ENCODE measurements at regions not wholly inside any gene's neighbourhood (a gene's known extent, or its start where the extent isn't known, plus 50 kb on each side); places are given as distances from the start of the nearest gene placed in this dataset.

DNA sequence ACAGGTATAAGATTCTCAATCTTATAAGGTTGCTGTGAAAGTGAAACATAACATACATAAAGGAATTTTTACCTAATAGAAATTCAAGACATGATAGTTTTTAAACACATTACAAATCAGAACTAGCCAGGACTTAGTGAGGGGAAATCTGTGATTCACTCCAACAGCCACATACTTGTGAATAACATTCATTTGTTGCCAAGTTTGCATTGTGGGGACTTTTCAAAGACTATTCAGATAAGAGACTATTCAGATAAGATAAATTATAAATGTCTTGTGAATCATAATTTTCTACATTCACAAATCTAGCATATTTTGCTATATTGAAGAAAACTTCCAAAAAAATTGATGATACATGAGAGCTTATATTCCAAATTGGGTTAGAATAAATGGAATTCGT, 345.3 kb upstream of the CDH20 start:
- Mint-ChIP-seq H3K36me3 (no peaks in the 10 kb centered on the region), H3K27me3 (ENCODE audit: low read depth in 3 of 3) (no peaks in the 10 kb centered on the region), H3K9me3 (peaks cover 0 to 13% (median 5%) of the 10 kb centered on the region in 7 donors), H3K27ac (no peak overlapping the region), H3K4me1 (no peaks in the 10 kb centered on the region), H3K4me3 (no peak overlapping the region)
- WGBS (ENCODE audit: insufficient coverage) = no CpG with 5 or more reads among the region's 1 CpG
- Histone ChIP-seq H3K4me1 (ENCODE audit: control insufficient read depth in 1 of 2, insufficient read depth in 2 of 2, low read length in 2 of 2) (no peaks in the 10 kb centered on the region), H4K20me1 (ENCODE audit: insufficient read depth, low read length) (no peaks in the 10 kb centered on the region), H2AFZ (ENCODE audit: insufficient read depth, low read depth, low read length, poor library complexity, severe bottlenecking) (no peak overlapping the region), H3K4me2 (replicated peaks; ENCODE audit: extremely low read depth, low read length, poor library complexity, severe bottlenecking) (no peak overlapping the region), H3K9me3 (replicated peaks in 1 of 2; ENCODE audit: control insufficient read depth in 1 of 2, insufficient read depth in 1 of 2, low read length in 2 of 2) (peaks cover 5 to 9% of the 10 kb centered on the region in 2 donors), H3K9ac (ENCODE audit: insufficient read depth, low read length, poor library complexity, severe bottlenecking) (no peak overlapping the region), H3K79me2 (ENCODE audit: insufficient read depth, low read length) (no peaks in the 10 kb centered on the region), H3K36me3 (replicated peaks in 1 of 2; ENCODE audit: control insufficient read depth in 1 of 2, insufficient read depth in 2 of 2, low read length in 2 of 2) (no peaks in the 10 kb centered on the region), H3K4me3 (replicated peaks in 1 of 3; ENCODE audit: low read depth in 2 of 3, low read length in 3 of 3) (no peak overlapping the region), H3K27me3 (ENCODE audit: control insufficient read depth in 2 of 2, insufficient read depth in 2 of 2, low read length in 2 of 2) (no peaks in the 10 kb centered on the region), H3K27ac (ENCODE audit: low read depth in 1 of 2, low read length in 2 of 2) (no peak overlapping the region)
- no peak for DNase-seq
- intact Hi-C loops (cut with micrococcal nuclease) = no loop called here
- TF ChIP-seq, protein P1, sequence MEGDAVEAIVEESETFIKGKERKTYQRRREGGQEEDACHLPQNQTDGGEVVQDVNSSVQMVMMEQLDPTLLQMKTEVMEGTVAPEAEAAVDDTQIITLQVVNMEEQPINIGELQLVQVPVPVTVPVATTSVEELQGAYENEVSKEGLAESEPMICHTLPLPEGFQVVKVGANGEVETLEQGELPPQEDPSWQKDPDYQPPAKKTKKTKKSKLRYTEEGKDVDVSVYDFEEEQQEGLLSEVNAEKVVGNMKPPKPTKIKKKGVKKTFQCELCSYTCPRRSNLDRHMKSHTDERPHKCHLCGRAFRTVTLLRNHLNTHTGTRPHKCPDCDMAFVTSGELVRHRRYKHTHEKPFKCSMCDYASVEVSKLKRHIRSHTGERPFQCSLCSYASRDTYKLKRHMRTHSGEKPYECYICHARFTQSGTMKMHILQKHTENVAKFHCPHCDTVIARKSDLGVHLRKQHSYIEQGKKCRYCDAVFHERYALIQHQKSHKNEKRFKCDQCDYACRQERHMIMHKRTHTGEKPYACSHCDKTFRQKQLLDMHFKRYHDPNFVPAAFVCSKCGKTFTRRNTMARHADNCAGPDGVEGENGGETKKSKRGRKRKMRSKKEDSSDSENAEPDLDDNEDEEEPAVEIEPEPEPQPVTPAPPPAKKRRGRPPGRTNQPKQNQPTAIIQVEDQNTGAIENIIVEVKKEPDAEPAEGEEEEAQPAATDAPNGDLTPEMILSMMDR (IDR thresholded peaks at IDR 0.05) = no peak

DNA sequence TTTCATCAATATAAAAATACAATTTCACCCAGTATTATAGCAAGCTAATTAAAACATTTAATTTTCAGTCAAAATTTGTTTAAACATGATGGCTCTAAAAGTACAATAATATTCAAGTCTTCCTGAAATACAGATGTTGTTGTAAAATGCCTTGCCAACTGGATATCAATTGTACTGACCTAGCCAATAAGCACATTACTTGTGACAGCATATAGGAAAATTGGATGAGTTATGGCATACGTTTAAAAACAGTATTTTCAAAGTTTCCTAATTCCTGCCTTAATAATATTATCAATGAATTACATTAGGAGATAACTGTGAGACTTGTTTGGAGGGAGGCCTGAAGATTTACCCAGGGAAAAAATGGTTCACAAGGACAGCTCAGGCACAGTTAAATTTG, 336.9 kb upstream of the CDH20 start:
- H3K4me2 ChIP-seq (replicated peaks; ENCODE audit: extremely low read depth, low read length, poor library complexity, severe bottlenecking) = no peak overlapping the region
- H3K79me2 ChIP-seq (ENCODE audit: insufficient read depth, low read length) = no peaks in the 10 kb centered on the region
- Mint-ChIP-seq H3K4me1 (no peaks in the 10 kb centered on the region), H3K4me3 (no peak overlapping the region), H3K27me3 (ENCODE audit: low read depth in 3 of 3) (peaks cover 0 to 3% (median 0%) of the 10 kb centered on the region in 3 donors), H3K9me3 (peaks cover 0 to 24% (median 5%) of the 10 kb centered on the region in 7 donors), H3K36me3 (no peaks in the 10 kb centered on the region), H3K27ac (no peak overlapping the region)
- H3K9ac ChIP-seq (ENCODE audit: insufficient read depth, low read length, poor library complexity, severe bottlenecking) = no peak overlapping the region
- no CpG with 5 or more reads among the region's 1 CpG for WGBS (ENCODE audit: insufficient coverage)
- no peaks in the 10 kb centered on the region for H3K36me3 ChIP-seq (replicated peaks in 1 of 2; ENCODE audit: control insufficient read depth in 1 of 2, insufficient read depth in 2 of 2, low read length in 2 of 2)
- H3K27me3 ChIP-seq (ENCODE audit: control insufficient read depth in 2 of 2, insufficient read depth in 2 of 2, low read length in 2 of 2) = no peaks in the 10 kb centered on the region
- no peaks in the 10 kb centered on the region for H4K20me1 ChIP-seq (ENCODE audit: insufficient read depth, low read length)
- peaks cover 7 to 12% of the 10 kb centered on the region in 2 donors for H3K9me3 ChIP-seq (replicated peaks in 1 of 2; ENCODE audit: control insufficient read depth in 1 of 2, insufficient read depth in 1 of 2, low read length in 2 of 2)
- no peak overlapping the region for H3K27ac ChIP-seq (ENCODE audit: low read depth in 1 of 2, low read length in 2 of 2)
- TF ChIP-seq, protein P1 (IDR thresholded peaks at IDR 0.05) = no peak
- H2AFZ ChIP-seq (ENCODE audit: insufficient read depth, low read depth, low read length, poor library complexity, severe bottlenecking) = no peak overlapping the region
- intact Hi-C loops (cut with micrococcal nuclease) = no loop called here
- H3K4me1 ChIP-seq (ENCODE audit: control insufficient read depth in 1 of 2, insufficient read depth in 2 of 2, low read length in 2 of 2) = no peaks in the 10 kb centered on the region
- H3K4me3 ChIP-seq (replicated peaks in 1 of 3; ENCODE audit: low read depth in 2 of 3, low read length in 3 of 3) = no peak overlapping the region
- DNase-seq = no peak
